K562 (cell line): ENCODE measurements at regions not wholly inside any gene's neighbourhood (a gene's known extent, or its start where the extent isn't known, plus 50 kb on each side); places are given as distances from the start of the nearest gene placed in this dataset.

Experiments used
- CSDE1 ChIP-seq, 2 experiments: fragments of 450-650 bp; IDR thresholded peaks; 2 replicates each; pipeline ENCODE4 v1.6.1; 2016; ENCODE audit warnings: mild to moderate bottlenecking in 1 of 2
- CTCF ChIP-seq, 3 experiments: IDR thresholded peaks in 2 of 3; conservative IDR thresholded peaks in 1 of 3; 2 replicates each; pipeline ENCODE4 v1.5.1; 2011 to 2012; ENCODE audit warnings: low read length in 3 of 3, mild to moderate bottlenecking in 3 of 3, control low read depth in 2 of 3, improper control_type of control experiment in 1 of 3, inconsistent platforms in 1 of 3, low read depth in 1 of 3, mixed read lengths in 1 of 3, moderate library complexity in 1 of 3; ENCODE audit not compliant: insufficient read depth in 2 of 3
- GATA2 ChIP-seq: sonication (generic); formaldehyde crosslinking; IDR thresholded peaks from 2 replicates; pipeline ENCODE4 v1.4.0; 2020; ENCODE audit warnings: mild to moderate bottlenecking, missing genetic modification reagents
- HNRNPK ChIP-seq: fragments of 200-400 bp; formaldehyde crosslinking; IDR thresholded peaks from one replicate; pipeline ENCODE4 v1.6.1; 2018; ENCODE audit warnings: mild to moderate bottlenecking, low read depth, low read length; ENCODE audit not compliant: poor library complexity, severe bottlenecking
- MAX ChIP-seq: sonication (generic); formaldehyde crosslinking; IDR thresholded peaks from 2 replicates; pipeline ENCODE4 v1.9.0; 2022; ENCODE audit warnings: mild to moderate bottlenecking, missing genetic modification reagents
- MCM7 ChIP-seq, 2 experiments: fragments of 450-650 bp; IDR thresholded peaks; 2 replicates each; pipeline ENCODE4 v1.6.1; 2016 to 2018
- MEF2A ChIP-seq: IDR thresholded peaks from 2 replicates; pipeline ENCODE4 v1.6.1; 2011; ENCODE audit warnings: low read depth, mild to moderate bottlenecking, low read length, moderate library complexity; ENCODE audit not compliant: control insufficient read depth
- RFX5 ChIP-seq: IDR thresholded peaks from 2 replicates; pipeline ENCODE4 v1.6.1; 2011; ENCODE audit warnings: low read depth, mild to moderate bottlenecking, improper control_type of control experiment, low read length
- RNF2 ChIP-seq: sonication (generic); IDR thresholded peaks from 2 replicates; pipeline ENCODE4 v1.6.1; 2016
- YY1 ChIP-seq, 3 experiments: IDR thresholded peaks; 2 replicates each; pipeline ENCODE4 v1.6.1; 2011; ENCODE audit warnings: low read length in 2 of 3, mild to moderate bottlenecking in 2 of 3, moderate library complexity in 2 of 3, borderline replicate concordance in 1 of 3, control low read depth in 1 of 3, low read depth in 1 of 3; ENCODE audit not compliant: insufficient read depth in 3 of 3, insufficient replicate concordance in 2 of 3, control insufficient read depth in 1 of 3, insufficient read length in 1 of 3; ENCODE audit errors: extremely low read depth in 1 of 3
- ZC3H4 ChIP-seq: sonication (generic); formaldehyde crosslinking; IDR thresholded peaks from 2 replicates; pipeline ENCODE4 v1.9.0; 2021; ENCODE audit warnings: missing genetic modification reagents, borderline replicate concordance
- ZC3H8 ChIP-seq: fragments of 450-650 bp; IDR thresholded peaks from 2 replicates; pipeline ENCODE4 v1.6.1; 2017
- ZNF79 ChIP-seq: fragments of 250-450 bp; sonication (Bioruptor Pico); IDR thresholded peaks from 2 replicates; pipeline ENCODE4 v1.4.0; 2020; ENCODE audit warnings: low read depth, mild to moderate bottlenecking, moderate library complexity
- TF ChIP-seq, protein P1 (sequence below), 2 experiments: fragments of 450-650 bp in 1 of 2; sonication (generic) in 1 of 2; formaldehyde crosslinking in 1 of 2; IDR thresholded peaks in 1 of 2; conservative IDR thresholded peaks in 1 of 2; 2 replicates each; pipeline versions ENCODE4 v1.6.1 to v1.8.1; 2016 to 2023; ENCODE audit warnings: mild to moderate bottlenecking in 2 of 2, moderate library complexity in 2 of 2, inconsistent platforms in 1 of 2, missing genetic modification reagents in 1 of 2

DNA sequence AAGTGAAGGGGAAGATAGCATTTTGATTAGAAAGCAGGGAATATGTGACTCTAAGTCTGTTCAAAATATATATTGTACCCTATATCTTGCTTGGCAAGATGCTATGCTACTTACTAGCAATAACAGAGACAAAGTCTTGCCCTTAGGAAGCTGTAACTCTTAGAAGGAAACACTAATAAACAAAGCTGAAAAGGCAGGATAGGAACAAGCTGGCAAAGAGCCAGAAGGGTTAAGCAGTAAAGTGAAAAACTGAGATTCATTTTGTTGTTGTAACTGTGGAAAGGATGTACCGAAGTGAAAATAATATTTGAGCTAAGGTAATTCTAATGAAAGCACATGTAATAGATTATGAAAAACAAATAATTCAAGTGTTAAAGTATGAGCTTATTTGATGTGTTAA lies 527.1 kb upstream of the FLRT2 start:
- TF ChIP-seq CTCF (IDR thresholded peaks at IDR 0.05 in 2 of 3, conservative IDR thresholded peaks at IDR 0.05 in 1 of 3; ENCODE audit: insufficient read depth in 2 of 3, low read depth in 1 of 3, low read length in 3 of 3): no peak
- no peak for TF ChIP-seq MAX (CRISPR knock-in tag)
- TF ChIP-seq MEF2A: no peak
- TF ChIP-seq RNF2: no peak
- no peak for TF ChIP-seq ZC3H8
- no peak for TF ChIP-seq GATA2 (CRISPR knock-in tag)
- no peak for TF ChIP-seq HNRNPK
- no peak for TF ChIP-seq ZC3H4 (CRISPR knock-in tag)
- no peak for TF ChIP-seq ZNF79 (CRISPR knock-in tag)
- no peak for TF ChIP-seq YY1 (IDR thresholded peaks at IDR 0.05; ENCODE audit: borderline replicate concordance in 1 of 3, control insufficient read depth in 1 of 3, extremely low read depth in 1 of 3, insufficient read depth in 3 of 3, insufficient read length in 1 of 3, insufficient replicate concordance in 2 of 3, low read depth in 1 of 3, low read length in 2 of 3)
- no peak for TF ChIP-seq MCM7 (IDR thresholded peaks at IDR 0.05)
- no peak for TF ChIP-seq CSDE1 (IDR thresholded peaks at IDR 0.05)
- TF ChIP-seq RFX5: no peak
- TF ChIP-seq, protein P1, sequence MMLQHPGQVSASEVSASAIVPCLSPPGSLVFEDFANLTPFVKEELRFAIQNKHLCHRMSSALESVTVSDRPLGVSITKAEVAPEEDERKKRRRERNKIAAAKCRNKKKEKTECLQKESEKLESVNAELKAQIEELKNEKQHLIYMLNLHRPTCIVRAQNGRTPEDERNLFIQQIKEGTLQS (IDR thresholded peaks at IDR 0.05): no peak
- TF ChIP-seq, protein P1 (CRISPR knock-in tag; conservative IDR thresholded peaks at IDR 0.05): no peak
